ENCODE measurements at regions not wholly inside any gene's neighbourhood (a gene's known extent, or its start where the extent isn't known, plus 50 kb on each side); places are given as distances from the start of the nearest gene placed in this dataset.

- TF ChIP-seq CTCF (IDR thresholded peaks at IDR 0.05; ENCODE audit: low read depth, low read length) (no peak), EZH2phosphoT487 (IDR thresholded peaks at IDR 0.05; ENCODE audit: low read depth) (no peak)
Observed at GRCh38 chr2:221777119-221777518, 205.0 kb upstream of the EPHA4 start.
